IPS-15b (cell line): ENCODE measurements at regions not wholly inside any gene's neighbourhood (a gene's known extent, or its start where the extent isn't known, plus 50 kb on each side); places are given as distances from the start of the nearest gene placed in this dataset.

Source experiments
- H3K27me3 ChIP-seq: one replicate; pipeline ENCODE4 v1.6.1; 2013; ENCODE audit warnings: low read length; ENCODE audit not compliant: control insufficient read depth, insufficient read depth
- H3K36me3 ChIP-seq: one replicate; pipeline ENCODE4 v1.6.1; 2013; ENCODE audit warnings: low read length; ENCODE audit not compliant: control insufficient read depth, insufficient read depth
- H3K4me1 ChIP-seq: one replicate; pipeline ENCODE4 v1.6.1; 2013; ENCODE audit warnings: mild to moderate bottlenecking, low read length; ENCODE audit not compliant: control insufficient read depth, insufficient read depth
- H3K4me3 ChIP-seq: one replicate; pipeline ENCODE4 v1.5.1; 2013; ENCODE audit warnings: low read depth, low read length
- H3K9ac ChIP-seq: one replicate; pipeline ENCODE4 v1.6.1; 2013; ENCODE audit warnings: low read depth, mild to moderate bottlenecking, low read length
- H3K9me3 ChIP-seq: one replicate; pipeline ENCODE4 v1.6.1; 2013; ENCODE audit warnings: mild to moderate bottlenecking, low read length; ENCODE audit not compliant: control insufficient read depth, insufficient read depth

DNA sequence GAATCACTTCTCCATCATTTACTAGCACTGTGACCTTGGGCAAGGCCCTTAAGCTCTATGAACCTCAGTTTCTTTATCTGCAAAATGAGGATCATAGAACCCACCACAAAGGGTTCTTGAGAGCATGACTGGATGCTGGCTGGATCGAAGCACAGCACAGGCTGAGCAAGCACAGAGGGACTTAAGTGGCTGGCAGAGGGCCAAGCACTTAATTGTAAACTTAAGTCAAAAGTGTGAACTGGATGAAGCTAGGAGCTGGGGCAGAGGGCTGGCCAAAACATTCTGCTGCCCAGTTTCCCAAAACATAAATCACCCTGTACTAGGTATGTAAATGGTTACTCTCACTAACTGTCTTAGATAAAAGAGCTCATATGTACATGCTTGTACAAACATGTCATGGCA, 112.3 kb upstream of the WWC1 start:
- H3K9ac ChIP-seq = no peak overlapping the region
- H3K4me1 ChIP-seq = no peaks in the 10 kb centered on the region
- no peaks in the 10 kb centered on the region for H3K36me3 ChIP-seq

DNA sequence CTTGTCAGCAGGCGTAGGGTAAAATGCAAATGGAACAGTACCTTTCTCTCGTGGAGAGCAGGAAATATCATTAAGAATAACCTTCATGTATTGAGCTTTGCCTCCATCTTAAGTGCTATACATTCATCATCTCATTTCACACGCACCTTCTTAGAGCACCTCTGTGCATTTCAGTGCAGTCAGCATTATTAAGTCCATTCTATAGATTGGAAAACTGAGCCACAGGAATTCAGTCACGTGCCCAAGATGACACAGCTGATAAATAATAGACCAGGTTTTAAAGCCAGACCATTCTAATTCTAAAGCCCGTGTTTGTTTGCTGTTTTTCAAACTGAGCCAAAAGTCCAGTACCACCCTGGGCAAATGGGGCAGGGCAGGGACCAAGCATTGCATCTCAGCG, 109.2 kb upstream of the WWC1 start:
- no peak overlapping the region for H3K4me3 ChIP-seq
- no peaks in the 10 kb centered on the region for H3K4me1 ChIP-seq
- H3K9me3 ChIP-seq = no peaks in the 10 kb centered on the region
- no peaks in the 10 kb centered on the region for H3K36me3 ChIP-seq
- no peak overlapping the region for H3K9ac ChIP-seq
- H3K27me3 ChIP-seq = no peaks in the 10 kb centered on the region

More for the DNA sequence above, 112.3 kb upstream of the WWC1 start:
- Histone ChIP-seq H3K4me3 (no peak overlapping the region), H3K27me3 (no peaks in the 10 kb centered on the region), H3K9me3 (no peaks in the 10 kb centered on the region)

DNA sequence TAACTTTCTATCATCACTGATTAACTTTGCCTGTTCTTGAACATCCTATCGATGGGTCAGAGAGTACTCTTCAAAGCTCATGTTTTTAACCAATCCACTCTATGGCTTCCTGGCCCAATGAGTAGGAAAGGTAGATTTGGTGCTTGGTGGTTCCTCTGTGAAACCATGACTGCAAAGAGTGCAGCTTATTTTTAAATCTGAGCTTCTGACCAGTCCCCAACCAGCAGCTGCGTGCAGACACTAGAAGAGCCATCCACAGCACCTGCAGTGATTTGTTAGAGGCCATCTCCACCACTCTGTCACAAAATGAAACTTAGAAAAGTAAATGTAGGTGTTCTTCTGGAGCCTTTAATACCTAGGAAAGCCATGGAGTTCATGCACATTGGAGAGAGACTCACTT, 107.3 kb upstream of the WWC1 start:
- Histone ChIP-seq H3K4me3 (no peak overlapping the region), H3K9me3 (no peaks in the 10 kb centered on the region), H3K4me1 (no peaks in the 10 kb centered on the region), H3K36me3 (no peaks in the 10 kb centered on the region), H3K9ac (no peak overlapping the region), H3K27me3 (no peaks in the 10 kb centered on the region)

DNA sequence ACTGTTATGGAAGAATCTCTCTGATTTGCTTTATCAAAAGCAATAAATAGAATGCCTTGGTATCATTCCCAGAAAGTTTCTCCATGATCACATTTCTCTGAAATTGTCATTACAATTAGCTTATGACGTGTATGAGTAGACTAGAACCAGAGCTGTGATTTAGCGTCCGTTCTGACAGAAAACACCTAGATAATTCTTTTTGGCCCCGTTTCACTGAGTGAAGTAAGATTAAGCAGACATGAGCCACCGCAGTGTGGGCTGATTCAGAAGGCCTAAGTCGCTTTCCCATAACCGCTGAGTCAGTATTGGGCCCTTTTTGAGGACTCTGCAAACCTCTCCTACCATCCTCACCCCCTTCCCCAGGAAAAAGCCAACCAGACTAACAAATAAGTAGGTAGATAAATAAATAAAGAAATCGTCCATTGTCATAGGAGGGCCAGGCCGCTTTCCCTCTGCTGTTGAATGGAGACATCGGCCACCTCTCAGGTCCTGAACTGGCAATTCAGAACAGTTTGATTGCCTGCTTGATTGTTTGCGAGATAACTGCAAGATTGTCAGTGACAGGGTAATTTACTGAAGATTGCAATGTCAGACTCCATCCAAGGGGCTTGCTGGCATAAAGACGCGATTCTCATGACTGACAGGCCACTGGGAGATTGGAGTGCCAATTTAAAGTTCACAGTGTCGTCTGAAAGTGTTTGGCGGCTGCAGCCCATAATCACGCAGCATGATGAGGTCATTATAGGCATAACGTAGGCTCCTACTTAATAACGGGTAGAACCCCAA, 105.0 kb upstream of the WWC1 start:
- no peaks in the 10 kb centered on the region for H3K9me3 ChIP-seq

DNA sequence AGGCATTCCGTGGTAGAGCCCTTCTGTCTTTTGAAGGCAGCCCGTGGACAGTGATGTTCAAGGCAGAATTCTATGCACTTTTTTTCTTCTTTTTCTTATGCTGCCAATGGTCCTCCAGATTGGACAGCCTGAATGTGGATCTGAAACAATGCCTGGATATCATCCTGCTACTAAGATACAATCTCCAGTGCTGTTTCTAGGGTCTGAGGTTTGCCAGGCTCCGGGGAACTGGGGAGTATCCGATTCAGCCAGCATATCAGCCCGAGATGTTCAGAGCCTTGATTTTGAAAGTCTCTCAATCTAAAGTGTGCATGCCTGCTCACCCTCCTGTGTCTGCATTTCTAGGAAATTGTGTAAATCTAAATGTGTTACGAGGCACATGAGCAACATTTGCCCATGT, 103.8 kb upstream of the WWC1 start:
- no peaks in the 10 kb centered on the region for H3K27me3 ChIP-seq
- H3K4me3 ChIP-seq = no peak overlapping the region
- H3K4me1 ChIP-seq = no peaks in the 10 kb centered on the region
- no peak overlapping the region for H3K9ac ChIP-seq
- H3K9me3 ChIP-seq = no peaks in the 10 kb centered on the region
- no peaks in the 10 kb centered on the region for H3K36me3 ChIP-seq

More for the DNA sequence above, 105.0 kb upstream of the WWC1 start:
- Histone ChIP-seq H3K36me3 (no peaks in the 10 kb centered on the region), H3K9ac (no peak overlapping the region), H3K27me3 (no peaks in the 10 kb centered on the region), H3K4me3 (no peak overlapping the region), H3K4me1 (no peaks in the 10 kb centered on the region)

DNA sequence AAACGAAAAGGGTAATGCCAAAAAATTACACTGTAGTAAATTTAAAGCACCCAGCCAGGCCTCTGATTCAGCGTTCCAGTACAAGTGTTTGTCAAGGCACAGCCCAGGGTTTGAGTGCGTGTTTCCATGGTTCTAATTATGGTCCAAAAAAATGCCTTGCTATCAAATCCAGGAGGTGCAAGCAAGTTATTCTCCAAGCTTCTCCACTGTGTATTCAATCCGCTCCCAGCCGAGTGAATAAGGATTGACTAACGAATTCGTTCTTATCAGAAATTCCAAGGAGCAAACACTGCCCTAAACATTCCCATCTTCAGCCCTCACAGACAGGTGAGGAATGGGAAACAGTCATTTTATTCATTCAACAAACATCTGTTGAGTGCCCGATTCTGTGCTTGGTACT, 103.3 kb upstream of the WWC1 start:
- H3K9ac ChIP-seq = no peak overlapping the region
- no peaks in the 10 kb centered on the region for H3K4me1 ChIP-seq
- H3K4me3 ChIP-seq = no peak overlapping the region
- H3K36me3 ChIP-seq = no peaks in the 10 kb centered on the region
- no peaks in the 10 kb centered on the region for H3K27me3 ChIP-seq
- no peaks in the 10 kb centered on the region for H3K9me3 ChIP-seq

DNA sequence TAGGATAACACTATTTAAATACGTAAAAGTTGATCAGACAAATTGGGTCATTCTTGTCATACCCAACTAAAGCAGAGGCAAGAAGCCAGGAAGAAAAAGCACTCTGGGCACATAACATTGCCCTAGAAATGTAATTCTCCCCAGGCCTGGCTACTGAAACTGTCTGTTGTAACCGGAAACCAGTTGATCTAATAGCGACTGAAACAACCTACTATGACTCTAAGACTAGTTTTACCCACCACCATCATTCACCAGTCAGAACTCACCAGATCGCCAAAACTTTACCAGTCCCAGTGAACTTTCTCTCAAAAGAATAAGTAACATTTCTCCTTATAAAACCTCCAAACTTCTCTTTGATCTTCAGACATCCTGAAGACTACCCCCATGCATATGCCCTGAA, 99.3 kb upstream of the WWC1 start:
- Histone ChIP-seq H3K9ac (no peak overlapping the region), H3K4me3 (no peak overlapping the region), H3K36me3 (no peaks in the 10 kb centered on the region), H3K27me3 (no peaks in the 10 kb centered on the region), H3K4me1 (no peaks in the 10 kb centered on the region), H3K9me3 (no peaks in the 10 kb centered on the region)

DNA sequence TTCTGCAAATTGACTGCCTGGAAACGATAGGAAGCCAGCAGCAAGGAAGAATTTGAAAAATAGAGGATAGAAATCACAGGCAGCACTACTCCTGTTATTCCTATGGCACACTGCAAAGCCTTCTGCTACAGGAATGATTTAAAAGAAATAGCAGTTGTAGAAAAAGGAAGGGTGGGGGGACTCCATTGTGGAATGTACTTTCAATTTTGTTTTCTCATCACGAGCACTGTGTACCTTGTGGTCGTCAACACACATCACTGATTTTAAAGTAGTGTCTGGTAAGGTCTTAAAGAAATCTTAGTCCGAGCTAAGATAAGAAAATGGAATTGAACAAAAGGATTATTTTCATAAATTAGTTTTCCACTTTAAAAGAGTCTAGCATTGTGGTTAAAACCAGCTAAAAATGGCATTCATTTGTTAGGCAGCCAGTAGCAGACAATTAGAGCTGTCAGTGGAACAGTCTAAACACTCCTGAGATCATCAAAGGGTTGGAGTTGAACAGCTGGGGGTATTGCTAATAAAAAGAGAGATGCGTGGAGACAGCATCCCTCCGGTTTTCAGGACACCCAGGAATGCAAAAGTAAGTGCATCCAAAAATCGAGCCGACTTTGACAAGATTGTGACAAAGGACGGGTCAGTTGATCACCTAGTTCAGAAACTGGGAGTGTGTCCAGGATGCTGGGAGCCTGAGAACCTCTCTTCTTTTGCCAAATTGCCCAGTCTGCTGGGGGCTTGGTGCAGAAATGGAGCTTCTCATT, 97.8 kb upstream of the WWC1 start:
- Histone ChIP-seq H3K36me3 (no peaks in the 10 kb centered on the region), H3K4me1 (no peaks in the 10 kb centered on the region), H3K27me3 (no peaks in the 10 kb centered on the region), H3K9ac (no peak overlapping the region), H3K4me3 (no peak overlapping the region), H3K9me3 (no peaks in the 10 kb centered on the region)

DNA sequence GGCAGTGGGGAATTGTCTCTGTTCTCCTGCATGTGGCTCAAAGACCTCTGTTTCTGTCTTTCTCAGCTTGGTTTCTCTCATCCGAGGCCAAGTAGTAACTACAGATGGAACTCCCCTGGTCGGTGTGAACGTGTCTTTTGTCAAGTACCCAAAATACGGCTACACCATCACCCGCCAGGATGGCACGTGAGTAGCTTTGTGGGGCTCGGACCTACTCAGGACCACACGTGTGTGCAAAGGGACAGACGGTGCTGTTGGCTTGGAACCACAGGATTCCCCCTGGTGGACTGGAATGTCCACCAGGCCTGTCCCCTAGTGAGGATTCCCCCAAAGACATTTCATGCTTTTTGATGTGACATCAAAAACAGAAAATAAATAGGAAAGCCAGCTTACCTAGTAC, 96.3 kb upstream of the WWC1 start:
- Histone ChIP-seq H3K9me3 (no peaks in the 10 kb centered on the region), H3K4me3 (no peak overlapping the region), H3K36me3 (no peaks in the 10 kb centered on the region), H3K27me3 (no peaks in the 10 kb centered on the region), H3K9ac (no peak overlapping the region), H3K4me1 (no peaks in the 10 kb centered on the region)

DNA sequence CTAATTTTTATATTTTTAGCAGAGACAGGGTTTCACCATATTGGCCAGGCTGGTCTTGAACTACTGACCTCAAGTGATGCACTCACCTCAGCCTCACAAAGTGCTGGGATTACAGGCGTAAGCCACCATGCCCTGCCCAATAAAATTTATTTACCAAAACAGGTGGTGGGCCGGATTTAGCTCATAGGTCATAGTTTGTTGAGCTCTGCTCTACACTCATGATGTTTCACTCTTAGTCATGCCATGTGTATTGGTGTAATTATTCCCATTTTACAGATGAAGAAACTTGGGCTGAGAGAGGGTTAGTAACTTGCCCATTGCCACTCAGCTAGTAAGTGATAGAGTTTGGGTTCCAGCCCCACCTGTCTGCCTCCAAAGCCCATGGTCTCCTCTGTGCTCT, 93.1 kb upstream of the WWC1 start:
- H3K27me3 ChIP-seq = no peaks in the 10 kb centered on the region
- no peaks in the 10 kb centered on the region for H3K4me1 ChIP-seq

DNA sequence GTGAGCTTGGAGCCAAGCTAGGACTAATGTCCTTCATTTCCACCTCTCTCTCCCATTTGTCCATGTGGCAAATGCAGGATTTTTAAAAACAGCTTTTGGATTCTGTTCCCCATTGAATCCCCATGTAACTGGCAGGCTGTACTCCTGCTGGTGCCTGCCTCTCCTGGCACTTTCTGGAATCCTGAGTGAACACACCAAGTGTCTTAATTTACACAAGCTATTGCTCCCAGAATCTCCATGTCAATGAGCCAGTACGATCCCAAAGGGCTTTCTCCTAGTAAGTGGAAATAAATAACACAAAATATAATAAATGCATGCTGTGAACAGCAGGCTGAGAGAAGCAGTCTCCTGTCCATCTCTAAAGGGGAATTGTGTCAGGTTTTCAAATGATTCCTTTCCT, 88.4 kb upstream of the WWC1 start:
- Histone ChIP-seq H3K4me3 (no peak overlapping the region), H3K4me1 (no peaks in the 10 kb centered on the region), H3K9me3 (no peaks in the 10 kb centered on the region), H3K36me3 (no peaks in the 10 kb centered on the region), H3K27me3 (no peaks in the 10 kb centered on the region), H3K9ac (no peak overlapping the region)

More for the DNA sequence above, 93.1 kb upstream of the WWC1 start:
- no peak overlapping the region for H3K4me3 ChIP-seq
- H3K9ac ChIP-seq = no peak overlapping the region
- H3K9me3 ChIP-seq = no peaks in the 10 kb centered on the region
- H3K36me3 ChIP-seq = no peaks in the 10 kb centered on the region

DNA sequence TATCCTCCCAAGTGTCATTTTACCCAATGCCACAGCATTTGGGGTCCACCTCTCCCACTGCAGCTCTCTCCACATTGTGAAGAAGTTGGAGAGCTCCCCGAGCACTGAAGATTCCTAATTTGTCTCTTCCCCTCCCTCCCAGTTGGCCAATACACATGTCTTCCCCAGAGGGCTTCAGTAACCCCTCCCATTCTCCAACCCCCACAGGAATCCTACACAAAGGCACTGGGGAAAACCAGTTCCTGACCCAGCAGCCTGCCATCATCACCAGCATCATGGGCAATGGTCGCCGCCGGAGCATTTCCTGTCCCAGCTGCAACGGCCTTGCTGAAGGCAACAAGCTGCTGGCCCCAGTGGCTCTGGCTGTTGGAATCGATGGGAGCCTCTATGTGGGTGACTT, 87.3 kb upstream of the WWC1 start:
- Histone ChIP-seq H3K4me3 (no peak overlapping the region), H3K27me3 (no peaks in the 10 kb centered on the region), H3K9ac (no peak overlapping the region), H3K4me1 (no peaks in the 10 kb centered on the region), H3K36me3 (no peaks in the 10 kb centered on the region), H3K9me3 (no peaks in the 10 kb centered on the region)
